Mammary epithelial cell (primary cell): ENCODE measurements at regions not wholly inside any gene's neighbourhood (a gene's known extent, or its start where the extent isn't known, plus 50 kb on each side); places are given as distances from the start of the nearest gene placed in this dataset.

Experiments
- EZH2 ChIP-seq: IDR thresholded peaks from 2 replicates; pipeline ENCODE4 v1.6.1; 2012; ENCODE audit warnings: low read length, inconsistent platforms, borderline replicate concordance
- TF ChIP-seq, protein P1 (sequence below), 2 donors: IDR thresholded peaks in 1 of 2; conservative IDR thresholded peaks in 1 of 2; 2 replicates each; pipeline ENCODE4 v1.5.1; 2011 to 2012; ENCODE audit warnings: inconsistent platforms in 2 of 2, low read length in 2 of 2, mild to moderate bottlenecking in 2 of 2, control low read depth in 1 of 2, low read depth in 1 of 2; ENCODE audit not compliant: insufficient read depth in 1 of 2; ENCODE audit errors: extremely low read depth in 1 of 2

DNA sequence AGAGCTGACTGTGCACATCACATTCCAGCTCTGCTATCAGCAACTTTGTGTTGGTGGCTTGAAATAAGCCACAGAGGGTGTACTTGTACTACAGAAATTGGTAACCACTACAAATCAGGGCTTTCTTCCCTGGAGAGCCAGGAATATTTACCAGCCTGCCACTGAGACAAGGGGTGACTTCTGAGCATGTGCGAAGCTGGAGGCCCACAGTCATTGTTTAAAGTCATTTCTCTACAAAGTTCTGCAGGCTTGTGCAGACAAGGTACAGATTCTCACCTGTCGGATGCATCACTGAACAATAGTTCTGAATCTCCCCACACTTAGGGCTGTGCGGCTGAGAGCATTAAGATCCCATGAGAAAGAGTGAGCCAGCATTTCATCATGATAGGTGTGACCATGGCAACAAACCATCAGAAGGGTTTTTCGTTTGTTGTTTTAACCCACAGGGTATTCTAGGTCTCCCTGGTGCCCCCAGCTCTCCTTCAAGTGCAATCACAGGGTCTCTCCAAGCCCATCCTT is 292.8 kb downstream of the CDC5L start:
- TF ChIP-seq, protein P1, sequence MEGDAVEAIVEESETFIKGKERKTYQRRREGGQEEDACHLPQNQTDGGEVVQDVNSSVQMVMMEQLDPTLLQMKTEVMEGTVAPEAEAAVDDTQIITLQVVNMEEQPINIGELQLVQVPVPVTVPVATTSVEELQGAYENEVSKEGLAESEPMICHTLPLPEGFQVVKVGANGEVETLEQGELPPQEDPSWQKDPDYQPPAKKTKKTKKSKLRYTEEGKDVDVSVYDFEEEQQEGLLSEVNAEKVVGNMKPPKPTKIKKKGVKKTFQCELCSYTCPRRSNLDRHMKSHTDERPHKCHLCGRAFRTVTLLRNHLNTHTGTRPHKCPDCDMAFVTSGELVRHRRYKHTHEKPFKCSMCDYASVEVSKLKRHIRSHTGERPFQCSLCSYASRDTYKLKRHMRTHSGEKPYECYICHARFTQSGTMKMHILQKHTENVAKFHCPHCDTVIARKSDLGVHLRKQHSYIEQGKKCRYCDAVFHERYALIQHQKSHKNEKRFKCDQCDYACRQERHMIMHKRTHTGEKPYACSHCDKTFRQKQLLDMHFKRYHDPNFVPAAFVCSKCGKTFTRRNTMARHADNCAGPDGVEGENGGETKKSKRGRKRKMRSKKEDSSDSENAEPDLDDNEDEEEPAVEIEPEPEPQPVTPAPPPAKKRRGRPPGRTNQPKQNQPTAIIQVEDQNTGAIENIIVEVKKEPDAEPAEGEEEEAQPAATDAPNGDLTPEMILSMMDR (conservative IDR thresholded peaks at IDR 0.05 in 1 of 2, IDR thresholded peaks at IDR 0.05 in 1 of 2; ENCODE audit: extremely low read depth in 1 of 2, insufficient read depth in 1 of 2, low read depth in 1 of 2, low read length in 2 of 2) = no peak
- TF ChIP-seq EZH2 = no peak
